GM18502 (cell line): ENCODE measurements at regions not wholly inside any gene's neighbourhood (a gene's known extent, or its start where the extent isn't known, plus 50 kb on each side); places are given as distances from the start of the nearest gene placed in this dataset.
A peak's percentile ranks its signal among the peaks of the same experiment; 100 is the strongest.

Experiments
- ATAC-seq: cut with Tn5 transposase; IDR thresholded peaks from one replicate; pipeline ENCODE4 v1.9.1; 2021; ENCODE audit warnings: mild to moderate bottlenecking; ENCODE audit not compliant: unreplicated experiment, poor library complexity

- ATAC-seq: peak; percentile 42
Observed at GRCh38 chr7:85475071-85475470, 288.2 kb upstream of the SEMA3D start.

- ATAC-seq: peak; percentile 91
Observed at GRCh38 chr7:85474234-85474633, 287.4 kb upstream of the SEMA3D start.

GRCh38 chr7:85471740-85472139 is 284.9 kb upstream of the SEMA3D start:
- peak; percentile 52 for ATAC-seq

GRCh38 chr7:85471307-85471706 is 284.5 kb upstream of the SEMA3D start:
- ATAC-seq: no peak

GRCh38 chr7:85469446-85470010 is 282.7 kb upstream of the SEMA3D start:
- ATAC-seq: no peak

DNA sequence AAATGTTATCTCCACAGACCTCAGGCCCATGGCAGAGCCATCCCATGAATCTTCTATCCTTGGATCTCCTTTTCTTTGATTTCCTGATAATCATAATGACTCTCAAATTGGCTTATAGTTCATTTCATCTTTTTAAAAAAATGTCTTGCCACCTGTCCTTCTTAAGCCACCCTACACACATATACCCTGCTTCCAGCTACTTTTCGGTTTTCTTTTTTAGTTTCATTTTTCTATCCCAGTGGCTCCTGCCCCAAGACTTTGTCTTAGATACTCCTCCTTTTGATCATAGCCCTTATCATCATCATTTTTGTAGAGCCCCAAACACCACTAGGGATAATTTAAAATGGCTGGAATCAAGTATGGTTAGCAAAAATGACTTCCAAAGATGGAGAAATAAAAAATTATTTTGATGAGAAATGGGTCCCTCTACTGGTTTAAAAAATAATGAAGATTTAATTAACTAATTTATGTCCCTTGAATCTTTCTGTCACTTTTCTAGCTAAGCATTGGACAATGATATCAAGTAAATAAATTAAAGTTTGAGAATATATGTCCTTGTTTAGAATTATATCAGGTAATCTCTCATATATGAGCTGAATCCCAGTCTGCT is 277.3 kb upstream of the SEMA3D start:
- no peak for ATAC-seq

DNA sequence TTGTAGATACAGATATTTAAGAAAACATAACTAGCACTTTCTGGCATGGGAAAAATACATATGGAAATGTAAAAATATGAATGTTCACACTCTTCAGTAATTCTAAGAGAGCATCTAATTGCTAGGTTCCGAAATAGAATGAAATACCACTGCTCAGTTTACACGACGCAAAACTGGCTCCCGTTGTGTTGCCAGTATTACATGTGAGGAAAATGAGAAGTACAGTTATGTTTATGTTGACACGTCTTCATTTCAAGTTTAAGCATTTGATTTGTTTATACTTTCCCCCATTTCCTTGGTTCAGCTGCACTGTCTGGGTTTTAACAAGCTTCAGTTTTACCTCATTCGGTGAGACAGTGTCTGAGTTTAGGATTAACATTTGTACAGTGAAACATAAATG is 275.8 kb upstream of the SEMA3D start:
- no peak for ATAC-seq

GRCh38 chr7:85457911-85458310 is 271.1 kb upstream of the SEMA3D start:
- no peak for ATAC-seq

DNA sequence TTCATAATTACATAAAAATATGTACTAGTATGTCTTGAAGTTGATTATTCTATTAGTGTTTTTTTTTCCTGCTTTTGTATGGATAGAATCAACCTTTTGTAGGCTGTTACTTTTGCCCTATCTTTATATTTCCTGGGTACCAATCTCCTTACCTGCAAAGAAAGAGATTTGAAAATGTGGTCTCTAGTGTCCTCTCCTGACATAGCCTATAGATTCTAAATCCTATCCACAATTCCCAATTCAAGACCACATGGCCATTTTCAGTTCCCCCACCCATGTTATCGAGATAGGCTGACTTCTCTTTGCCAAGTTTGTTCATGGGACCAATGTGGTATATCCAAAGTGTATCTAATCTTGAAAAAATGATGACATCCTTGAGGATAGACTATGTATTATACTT is 269.4 kb upstream of the SEMA3D start:
- ATAC-seq: no peak

DNA sequence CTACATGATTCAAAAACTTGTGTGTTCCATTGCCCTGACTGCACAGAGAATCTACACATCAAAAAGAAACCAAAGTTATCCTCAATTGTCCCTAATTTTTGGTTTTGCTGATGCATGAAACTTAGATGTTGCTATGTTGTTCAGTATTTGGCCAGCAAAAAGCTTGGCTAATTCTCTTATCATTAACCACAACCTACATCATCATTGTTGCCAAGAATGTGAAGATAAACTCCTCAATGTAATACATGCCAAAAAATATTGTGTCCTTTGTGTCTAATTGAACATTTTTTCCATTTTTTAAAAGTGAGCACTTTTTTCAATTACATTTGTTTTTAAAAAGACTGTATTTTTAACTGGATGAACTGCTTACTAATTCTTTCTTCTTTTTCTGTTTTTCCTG is 268.0 kb upstream of the SEMA3D start:
- ATAC-seq: no peak

GRCh38 chr7:85452674-85453073 is 265.8 kb upstream of the SEMA3D start:
- no peak for ATAC-seq

DNA sequence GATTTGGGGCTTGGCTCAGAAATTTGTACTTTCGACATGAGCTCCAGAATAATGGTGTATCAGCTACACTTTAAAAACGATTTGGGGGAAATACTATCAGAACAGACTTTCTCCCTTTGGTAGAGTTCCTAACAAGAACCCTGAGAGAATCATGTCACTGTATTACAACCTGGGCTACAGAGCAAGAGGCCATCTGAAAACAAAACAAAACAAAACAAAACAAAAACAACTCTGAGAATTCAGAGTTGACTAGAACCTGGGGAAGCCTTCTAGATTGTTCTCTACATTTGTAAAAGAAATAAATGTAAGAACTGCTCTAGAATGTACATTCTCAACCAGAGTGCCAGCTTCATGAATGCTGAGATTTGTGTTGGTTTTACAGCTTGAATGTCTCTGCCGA is 262.6 kb upstream of the SEMA3D start:
- ATAC-seq: no peak

DNA sequence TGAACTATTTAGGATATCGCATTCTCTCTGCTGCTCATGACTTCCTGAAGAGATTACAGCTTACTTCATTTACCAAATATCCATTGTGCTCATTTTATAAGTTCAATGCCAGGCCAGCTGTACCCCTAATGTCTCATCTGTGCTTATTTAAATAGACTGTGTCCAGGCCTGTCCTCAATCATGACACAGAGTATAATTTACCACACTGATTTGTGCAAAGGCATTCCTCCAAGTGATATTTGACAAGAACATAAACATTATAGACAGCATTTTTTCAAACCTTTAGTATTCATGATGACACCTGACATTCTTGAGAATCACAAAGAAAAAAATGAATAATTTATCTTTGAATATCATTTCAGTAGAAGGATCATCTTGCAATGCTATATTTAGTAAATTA is 260.1 kb upstream of the SEMA3D start:
- no peak for ATAC-seq

DNA sequence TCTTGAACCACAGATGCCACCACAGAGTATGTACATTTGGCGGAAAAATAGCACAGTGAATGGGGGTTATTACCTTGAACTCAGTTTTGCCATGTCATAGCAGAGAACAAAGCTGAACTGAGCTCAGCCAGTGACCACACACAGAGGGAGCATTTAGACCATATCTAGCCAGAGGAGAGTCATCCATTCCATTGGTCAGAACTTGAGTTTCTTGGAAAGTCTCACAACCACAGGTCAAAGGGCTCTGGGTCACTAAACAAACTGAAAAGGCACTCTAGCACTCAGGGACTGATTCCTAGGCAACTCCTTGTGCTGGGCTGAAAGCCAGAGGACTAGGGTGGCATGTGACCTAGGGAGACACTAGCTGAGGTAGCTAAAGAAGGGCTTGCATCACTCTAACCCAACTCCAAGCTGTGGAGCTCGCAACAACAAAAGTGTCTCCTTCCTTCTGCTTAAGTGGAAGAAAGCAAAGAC is 239.7 kb upstream of the SEMA3D start:
- ATAC-seq: no peak

DNA sequence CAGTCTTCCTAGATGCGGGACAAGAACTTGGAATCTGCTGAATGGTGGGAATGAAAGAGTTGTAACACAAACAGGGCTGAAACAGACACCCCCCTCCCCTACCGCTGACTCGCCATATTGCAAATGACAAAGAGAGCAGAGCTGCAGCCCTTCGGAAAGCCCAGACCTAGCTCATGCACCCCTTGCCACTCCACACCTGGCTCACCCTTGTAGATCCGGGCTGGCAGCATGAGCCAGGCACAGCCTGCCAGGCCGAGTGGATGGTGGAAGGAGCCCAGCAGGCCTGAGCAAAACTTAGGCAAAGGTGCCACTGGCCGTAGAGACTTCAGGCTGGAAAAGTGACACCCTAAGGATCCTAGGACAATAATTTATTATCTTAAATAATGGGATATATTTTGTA is 237.4 kb upstream of the SEMA3D start:
- no peak for ATAC-seq

DNA sequence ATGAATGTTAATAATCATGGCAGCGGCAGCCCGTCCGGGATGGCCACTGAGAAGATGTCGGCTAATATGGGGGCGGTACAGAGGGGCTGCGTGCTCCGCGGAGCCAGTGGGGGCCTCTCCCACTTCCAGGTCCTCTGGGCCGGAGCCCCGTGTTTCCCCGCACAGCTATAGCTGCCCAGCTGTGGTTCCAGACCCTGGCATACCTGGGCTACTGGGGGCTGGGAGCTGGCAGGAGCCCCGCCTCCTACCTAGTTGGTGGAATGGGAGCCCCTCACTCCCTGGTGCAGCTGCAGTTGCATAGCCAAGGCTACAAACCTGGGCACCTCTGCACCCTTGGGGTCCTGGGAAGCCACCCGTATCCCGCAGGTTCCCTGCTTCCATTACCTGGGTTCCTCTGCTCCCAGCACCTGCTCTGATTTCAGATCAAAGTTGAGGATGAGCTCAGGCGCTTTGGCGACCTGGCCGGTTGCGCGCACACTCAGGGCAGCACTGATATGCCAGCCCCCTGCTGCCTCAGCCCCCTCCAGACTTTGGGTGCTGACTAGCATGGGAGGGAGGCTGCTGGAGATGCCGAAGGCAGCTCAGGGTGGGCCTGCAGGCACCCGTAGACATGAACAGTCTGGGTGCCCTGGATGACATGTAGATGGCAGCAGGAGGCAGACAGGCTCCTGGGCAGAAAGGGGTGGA is 236.5 kb upstream of the SEMA3D start:
- no peak for ATAC-seq

DNA sequence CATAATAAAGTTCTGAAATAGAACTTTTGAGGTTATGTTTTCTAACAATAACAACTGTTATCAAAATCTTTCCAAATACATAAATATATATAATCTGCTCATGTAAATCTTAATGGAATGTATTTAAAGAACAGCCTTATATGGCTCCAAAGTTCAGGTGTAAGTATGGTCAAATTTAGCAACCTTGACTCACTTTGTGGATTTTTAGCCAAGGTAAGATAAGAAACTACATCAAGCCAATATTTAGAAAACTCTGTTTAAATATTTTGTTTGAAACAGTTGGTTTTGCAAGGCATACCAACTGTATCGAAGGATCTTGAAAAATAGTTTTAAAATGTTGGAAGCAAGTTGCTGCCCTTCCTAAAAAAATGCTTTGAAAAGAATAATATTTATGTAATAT is 228.9 kb upstream of the SEMA3D start:
- ATAC-seq: no peak

DNA sequence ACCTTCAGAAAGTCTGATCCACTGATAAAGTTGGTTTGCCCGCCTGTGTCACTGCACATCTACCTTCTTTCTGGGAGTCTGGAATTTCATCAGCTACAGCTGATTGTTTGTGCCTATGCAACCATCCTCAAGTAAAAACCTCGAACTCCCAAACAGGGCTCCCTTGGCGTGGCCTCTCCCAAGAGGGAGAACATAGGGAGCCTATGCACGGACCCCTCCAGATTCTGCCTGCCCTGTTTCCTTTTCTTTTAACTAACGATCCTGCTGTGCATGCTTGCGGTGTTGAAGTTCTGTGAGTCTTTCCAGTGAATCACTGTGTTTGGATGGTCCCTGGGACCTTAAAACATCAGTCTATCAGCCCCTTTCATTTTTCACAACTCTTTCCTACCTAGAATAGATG is 226.9 kb upstream of the SEMA3D start:
- ATAC-seq: no peak

DNA sequence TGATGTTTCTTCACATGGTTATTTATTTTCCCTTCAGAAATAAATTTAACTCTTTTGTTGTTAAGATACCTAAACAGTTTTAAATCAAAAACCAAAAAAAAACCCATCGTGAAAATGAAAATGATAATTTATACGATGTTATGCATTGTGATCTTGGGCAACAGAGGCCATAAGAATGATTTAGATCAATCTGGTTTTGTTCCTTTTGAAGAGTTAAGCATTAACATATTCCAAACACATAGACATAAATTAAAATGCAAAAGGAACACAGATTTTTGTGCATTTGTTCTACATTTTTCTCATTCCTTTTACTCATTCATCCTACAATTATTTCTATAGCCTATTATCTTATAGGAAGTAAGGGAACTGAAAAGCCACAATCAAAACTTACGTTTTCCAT is 226.1 kb upstream of the SEMA3D start:
- ATAC-seq: no peak

GRCh38 chr7:85407391-85407790 is 220.5 kb upstream of the SEMA3D start:
- ATAC-seq: no peak

DNA sequence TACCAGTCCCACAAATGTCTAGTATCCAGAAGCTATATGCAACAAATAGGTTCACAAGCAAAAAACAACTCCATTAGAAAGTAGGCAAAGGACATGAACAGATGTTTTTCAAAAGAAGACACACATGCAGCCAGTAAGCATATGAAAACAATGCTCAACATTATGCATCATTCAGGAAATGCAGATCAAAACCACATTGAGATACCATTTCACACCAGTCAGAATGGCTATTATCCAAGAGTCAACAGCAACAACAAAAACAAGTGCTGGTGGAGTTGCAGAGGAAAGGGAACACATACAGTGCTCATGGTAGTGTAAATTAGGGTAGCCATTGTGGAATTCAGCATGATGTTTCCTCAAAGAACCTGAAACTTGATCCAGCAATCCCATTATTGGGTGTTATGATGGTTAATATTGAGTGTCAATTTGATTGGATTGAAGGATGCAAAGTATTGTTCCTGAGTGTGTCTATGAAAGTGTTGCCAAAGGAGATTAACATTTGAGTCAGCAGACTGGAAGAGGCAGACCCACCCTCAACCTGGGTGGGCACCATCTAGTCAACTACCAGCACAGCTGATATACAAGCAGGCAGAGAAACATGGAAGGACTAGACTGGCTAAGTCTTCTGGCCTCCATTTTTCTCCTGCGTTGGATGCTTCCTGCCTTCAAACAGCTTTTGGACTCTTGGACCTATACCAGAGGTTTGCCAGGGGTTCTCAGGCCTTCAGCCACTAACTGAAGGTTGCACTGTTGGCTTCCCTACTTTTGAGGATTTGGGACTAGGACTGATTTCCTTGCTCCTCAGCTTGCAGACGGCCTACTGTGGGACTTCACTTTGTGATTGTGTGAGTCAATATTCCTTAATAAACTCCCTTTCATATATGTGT is 218.4 kb upstream of the SEMA3D start:
- no peak for ATAC-seq
